PFSK-1 (cell line): ENCODE measurements at regions not wholly inside any gene's neighbourhood (a gene's known extent, or its start where the extent isn't known, plus 50 kb on each side); places are given as distances from the start of the nearest gene placed in this dataset.

Source experiments
- FOXP2 ChIP-seq: optimal IDR thresholded peaks from 2 replicates; pipeline ENCODE3; 2011; ENCODE audit warnings: borderline replicate concordance, control low read depth, inconsistent platforms; ENCODE audit not compliant: insufficient read depth; ENCODE audit errors: extremely low read length, extremely low read depth
- REST ChIP-seq, 2 experiments: IDR thresholded peaks; 2 replicates each; pipeline versions ENCODE4 v1.6.1 to v1.8.0; 2011 to 2012; ENCODE audit warnings: low read depth in 2 of 2, low read length in 2 of 2, control low read depth in 1 of 2, inconsistent platforms in 1 of 2, mild to moderate bottlenecking in 1 of 2, moderate library complexity in 1 of 2; ENCODE audit not compliant: insufficient read depth in 1 of 2
- SIN3A ChIP-seq: IDR thresholded peaks from 2 replicates; pipeline ENCODE4 v1.6.1; 2012; ENCODE audit warnings: mild to moderate bottlenecking, low read length, moderate library complexity, borderline replicate concordance; ENCODE audit not compliant: insufficient read depth
- TAF1 ChIP-seq: IDR thresholded peaks from 2 replicates; pipeline ENCODE4 v1.6.1; 2012; ENCODE audit warnings: low read length, control low read depth, borderline replicate concordance; ENCODE audit not compliant: insufficient read depth

GRCh38 chr16:86038926-86039310 lies 140.0 kb downstream of the IRF8 start:
- TF ChIP-seq SIN3A: no peak
- TF ChIP-seq REST (IDR thresholded peaks at IDR 0.05; ENCODE audit: insufficient read depth in 1 of 2, low read depth in 2 of 2, low read length in 2 of 2): no peak
- TF ChIP-seq TAF1: no peak
- no peak for TF ChIP-seq FOXP2
